ENCODE measurements at regions not wholly inside any gene's neighbourhood (a gene's known extent, or its start where the extent isn't known, plus 50 kb on each side); places are given as distances from the start of the nearest gene placed in this dataset.

- TF ChIP-seq CREB1 (IDR thresholded peaks at IDR 0.05): no peak
- no peak for TF ChIP-seq POU5F1 (IDR thresholded peaks at IDR 0.05; ENCODE audit: low read depth, low read length)
- no peak for TF ChIP-seq GTF2F1 (IDR thresholded peaks at IDR 0.05; ENCODE audit: borderline replicate concordance, low read depth, low read length)
- no peak for TF ChIP-seq HDAC2 (IDR thresholded peaks at IDR 0.05; ENCODE audit: borderline replicate concordance in 1 of 2, low read depth in 2 of 2, low read length in 2 of 2)
Observed at GRCh38 chr5:3077684-3078083, 326.2 kb upstream of the IRX2 start (continued).
